ENCODE measurements at regions not wholly inside any gene's neighbourhood (a gene's known extent, or its start where the extent isn't known, plus 50 kb on each side); places are given as distances from the start of the nearest gene placed in this dataset.
"Not testable (repeated sequence)": the region's sequence is repeated elsewhere in the genome, so short reads cannot be mapped to it uniquely, and the experiment has no call there.

- no peak for DNase-seq (ENCODE audit: low read depth in 2 of 2)
Observed at GRCh38 chr5:124550731-124551130, 195.7 kb downstream of the ZNF608 start.

GRCh38 chr5:124549891-124550436 lies 196.5 kb downstream of the ZNF608 start:
- DNase-seq (ENCODE audit: low read depth in 2 of 2) = no peak

GRCh38 chr5:124546643-124547042 lies 199.8 kb downstream of the ZNF608 start:
- peak in 1 of 2 experiments; percentile 5 for DNase-seq (ENCODE audit: low read depth in 2 of 2)

GRCh38 chr5:124544366-124545055 lies 201.9 kb downstream of the ZNF608 start:
- no peak for DNase-seq (ENCODE audit: low read depth in 2 of 2)

- no peak for DNase-seq (ENCODE audit: low read depth in 2 of 2)
Observed at GRCh38 chr5:124538931-124539330, 207.5 kb downstream of the ZNF608 start.

GRCh38 chr5:124538191-124538590 lies 208.2 kb downstream of the ZNF608 start:
- DNase-seq (ENCODE audit: low read depth in 2 of 2) = no peak

GRCh38 chr5:124537522-124537921 lies 208.9 kb downstream of the ZNF608 start:
- DNase-seq (ENCODE audit: low read depth in 2 of 2) = no peak

- DNase-seq (ENCODE audit: low read depth in 2 of 2) = no peak
Observed at GRCh38 chr5:124537107-124537506, 209.3 kb downstream of the ZNF608 start.

GRCh38 chr5:124536333-124536732 lies 210.1 kb downstream of the ZNF608 start:
- no peak for DNase-seq (ENCODE audit: low read depth in 2 of 2)

GRCh38 chr5:124530916-124531315 lies 215.5 kb downstream of the ZNF608 start:
- DNase-seq (ENCODE audit: low read depth in 2 of 2) = no peak

GRCh38 chr5:124528838-124529237 lies 217.6 kb downstream of the ZNF608 start:
- DNase-seq (ENCODE audit: low read depth in 2 of 2) = peak in 1 of 2 experiments; percentile 3

GRCh38 chr5:124527220-124527991 lies 219.0 kb downstream of the ZNF608 start:
- DNase-seq (ENCODE audit: low read depth in 2 of 2) = no peak

GRCh38 chr5:124526079-124526478 lies 220.4 kb downstream of the ZNF608 start:
- DNase-seq (ENCODE audit: low read depth in 2 of 2) = not testable (repeated sequence)

GRCh38 chr5:124524552-124525232 lies 221.7 kb downstream of the ZNF608 start:
- no peak for DNase-seq (ENCODE audit: low read depth in 2 of 2)

- no peak for DNase-seq (ENCODE audit: low read depth in 2 of 2)
Observed at GRCh38 chr5:124523897-124524296, 222.5 kb downstream of the ZNF608 start.

- no peak for DNase-seq (ENCODE audit: low read depth in 2 of 2)
Observed at GRCh38 chr5:124522992-124523391, 223.4 kb downstream of the ZNF608 start.

GRCh38 chr5:124521461-124522230 lies 224.8 kb downstream of the ZNF608 start:
- no peak for DNase-seq (ENCODE audit: low read depth in 2 of 2)

GRCh38 chr5:124519396-124519795 lies 227.0 kb downstream of the ZNF608 start:
- DNase-seq (ENCODE audit: low read depth in 2 of 2) = peak; percentile 62 to 65

GRCh38 chr5:124516567-124516966 lies 229.9 kb downstream of the ZNF608 start:
- no peak for DNase-seq (ENCODE audit: low read depth in 2 of 2)

GRCh38 chr5:124515497-124516245 lies 230.8 kb downstream of the ZNF608 start:
- no peak for DNase-seq (ENCODE audit: low read depth in 2 of 2)

- no peak for DNase-seq (ENCODE audit: low read depth in 2 of 2)
Observed at GRCh38 chr5:124514956-124515355, 231.5 kb downstream of the ZNF608 start.

Measured in fibroblast of skin of left quadriceps (primary cell).